IMR-90 (cell line): ENCODE measurements at regions not wholly inside any gene's neighbourhood (a gene's known extent, or its start where the extent isn't known, plus 50 kb on each side); places are given as distances from the start of the nearest gene placed in this dataset.

Experiments
- CTCF ChIP-seq: conservative IDR thresholded peaks from 2 replicates; pipeline ENCODE4 v1.5.1; 2012; ENCODE audit warnings: mild to moderate bottlenecking, low read depth, low read length, improper control_type of control experiment
- POLR2A ChIP-seq: IDR thresholded peaks from 2 replicates; pipeline ENCODE4 v1.6.1; 2012; ENCODE audit warnings: mild to moderate bottlenecking, low read depth, low read length
- RAD21 ChIP-seq: IDR thresholded peaks from 2 replicates; pipeline ENCODE4 v1.6.1; 2012; ENCODE audit warnings: low read length, improper control_type of control experiment
- RFX5 ChIP-seq: IDR thresholded peaks from 2 replicates; pipeline ENCODE4 v1.8.0; 2012; ENCODE audit warnings: low read depth, mild to moderate bottlenecking, low read length, moderate library complexity
- TF ChIP-seq, protein P1 (sequence below): fragments of 150-350 bp; IDR thresholded peaks from 2 replicates; pipeline ENCODE4 v1.6.1; 2016; ENCODE audit warnings: low read depth, mild to moderate bottlenecking, low read length, moderate library complexity, borderline replicate concordance

- TF ChIP-seq CTCF (no peak), RAD21 (no peak), POLR2A (no peak), RFX5 (no peak)
- TF ChIP-seq, protein P1, sequence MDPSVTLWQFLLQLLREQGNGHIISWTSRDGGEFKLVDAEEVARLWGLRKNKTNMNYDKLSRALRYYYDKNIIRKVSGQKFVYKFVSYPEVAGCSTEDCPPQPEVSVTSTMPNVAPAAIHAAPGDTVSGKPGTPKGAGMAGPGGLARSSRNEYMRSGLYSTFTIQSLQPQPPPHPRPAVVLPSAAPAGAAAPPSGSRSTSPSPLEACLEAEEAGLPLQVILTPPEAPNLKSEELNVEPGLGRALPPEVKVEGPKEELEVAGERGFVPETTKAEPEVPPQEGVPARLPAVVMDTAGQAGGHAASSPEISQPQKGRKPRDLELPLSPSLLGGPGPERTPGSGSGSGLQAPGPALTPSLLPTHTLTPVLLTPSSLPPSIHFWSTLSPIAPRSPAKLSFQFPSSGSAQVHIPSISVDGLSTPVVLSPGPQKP: no peak
Observed at GRCh38 chr18:11272516-11272915, 123.1 kb upstream of the PIEZO2 start.
